HCT116 (cell line): ENCODE measurements at regions not wholly inside any gene's neighbourhood (a gene's known extent, or its start where the extent isn't known, plus 50 kb on each side); places are given as distances from the start of the nearest gene placed in this dataset.

ENCODE experiments used
- ATAC-seq: fragments of 200-7000 bp; cut with Tn5 transposase; 2 replicates; pipeline ENCODE4 v1.9.1; 2020; ENCODE audit warnings: mild to moderate bottlenecking, moderate library complexity
- BruUV-seq: library from RNA; stranded (reverse); fragments of 400-500 nt; replicated peaks from 2 replicates; lab custom pipeline; 2021; lab: Mats Ljungman, UMichigan
- CTCF ChIA-PET: fragments of 300-600 bp; sonication (Branson Sonifier 250); formaldehyde crosslinking; loops from one replicate; lab custom pipeline; 2021; ENCODE audit warnings: antibody characterized with exemption; lab: Charles Lee
- POLR2A ChIA-PET: fragments of 300-600, 350-600 bp; sonication (Branson Sonifier 250); formaldehyde crosslinking; loops from one replicate; lab custom pipeline; 2021; ENCODE audit warnings: antibody characterized with exemption; lab: Charles Lee
- RAD21 ChIA-PET, 2 experiments: fragments of 300-600 bp; sonication (Branson Sonifier 250); formaldehyde crosslinking; loops; one replicate each; lab custom pipeline; 2023; ENCODE audit warnings: low total read pairs in 2 of 2; ENCODE audit not compliant: uncharacterized antibody in 2 of 2, unreplicated experiment in 2 of 2, low non-redundant PET in 1 of 2; lab: Charles Lee
- DNase-seq: peaks from one replicate; pipeline ENCODE4 v3.0.0-alpha.2; 2010; ENCODE audit warnings: low read depth, low spot score
- H2AFZ ChIP-seq: fragments of 200-600 bp; shearing (Covaris generic), sonication (generic); 2 replicates; pipeline ENCODE4 v1.6.1; 2017; ENCODE audit warnings: low read depth, mixed run types, mixed read lengths, antibody characterized with exemption, low read length; ENCODE audit not compliant: poor library complexity, severe bottlenecking
- H3K27ac ChIP-seq: 2 replicates; pipeline ENCODE4 v1.5.1; 2012; ENCODE audit warnings: low read depth, low read length
- H3K27me3 ChIP-seq: fragments of 200-600 bp; sonication (generic); 2 replicates; pipeline ENCODE4 v1.6.1; 2016; ENCODE audit warnings: mixed run types, low read length, mixed read lengths; ENCODE audit not compliant: insufficient read depth
- H3K36me3 ChIP-seq, 2 experiments: fragments of 200-500 bp in 1 of 2; fragments of 200-600 bp in 1 of 2; sonication (Bioruptor generic) in 1 of 2; sonication (generic) in 1 of 2; 2 replicates each; pipeline versions ENCODE4 v1.5.1 to v1.6.1; 2014 to 2016; ENCODE audit warnings: low read length in 2 of 2, inconsistent platforms in 1 of 2, mixed read lengths in 1 of 2, mixed run types in 1 of 2; ENCODE audit not compliant: insufficient read depth in 2 of 2, control insufficient read depth in 1 of 2
- H3K4me1 ChIP-seq, 2 experiments: fragments of 200-600 bp in 1 of 2; sonication (generic) in 1 of 2; 2 replicates each; pipeline versions ENCODE4 v1.5.1 to v1.6.1; 2012 to 2017; ENCODE audit warnings: low read length in 2 of 2, inconsistent platforms in 1 of 2, mild to moderate bottlenecking in 1 of 2, mixed read lengths in 1 of 2, mixed run types in 1 of 2, moderate library complexity in 1 of 2; ENCODE audit not compliant: insufficient read depth in 2 of 2, control insufficient read depth in 1 of 2
- H3K4me2 ChIP-seq: fragments of 200-600 bp; sonication (generic); 2 replicates; pipeline ENCODE4 v1.6.1; 2017; ENCODE audit warnings: mixed run types, low read length, mixed read lengths
- H3K4me3 ChIP-seq, 2 experiments: fragments of 200-600 bp in 1 of 2; sonication (generic) in 1 of 2; replicated peaks in 1 of 2; 2 replicates each; pipeline ENCODE4 v1.5.1; 2011 to 2016; ENCODE audit warnings: low read length in 2 of 2, control low read depth in 1 of 2, low read depth in 1 of 2, mild to moderate bottlenecking in 1 of 2, mixed read lengths in 1 of 2, mixed run types in 1 of 2
- H3K79me2 ChIP-seq: fragments of 200-600 bp; sonication (generic); 2 replicates; pipeline ENCODE4 v1.6.1; 2017; ENCODE audit warnings: mild to moderate bottlenecking, mixed run types, low read length, moderate library complexity, mixed read lengths; ENCODE audit not compliant: insufficient read depth
- H3K9ac ChIP-seq: fragments of 200-600 bp; sonication (generic); 2 replicates; pipeline ENCODE4 v1.6.1; 2016; ENCODE audit warnings: low read length, mixed read lengths
- H3K9me2 ChIP-seq: fragments of 200-600 bp; sonication (generic), shearing (Covaris generic); 2 replicates; pipeline ENCODE4 v1.6.1; 2017; ENCODE audit warnings: mixed run types, mild to moderate bottlenecking, moderate library complexity; ENCODE audit not compliant: insufficient read depth
- H3K9me3 ChIP-seq, 2 experiments: fragments of 200-500 bp in 1 of 2; fragments of 200-600 bp in 1 of 2; sonication (Bioruptor generic) in 1 of 2; sonication (generic) in 1 of 2; 2 replicates each; pipeline ENCODE4 v1.6.1; 2014 to 2017; ENCODE audit warnings: low read length in 2 of 2, mixed read lengths in 2 of 2, inconsistent platforms in 1 of 2, low read depth in 1 of 2, mild to moderate bottlenecking in 1 of 2, mixed run types in 1 of 2, moderate library complexity in 1 of 2; ENCODE audit not compliant: control insufficient read depth in 1 of 2, insufficient read depth in 1 of 2
- H4K20me1 ChIP-seq: fragments of 200-600 bp; sonication (generic), shearing (Covaris generic); 2 replicates; pipeline ENCODE4 v1.6.1; 2017; ENCODE audit warnings: mixed run types, mild to moderate bottlenecking, moderate library complexity; ENCODE audit not compliant: insufficient read depth
- ATF3 ChIP-seq: IDR thresholded peaks from 2 replicates; pipeline ENCODE4 v1.6.1; 2012
- CBX3 ChIP-seq: IDR thresholded peaks from 2 replicates; pipeline ENCODE4 v1.6.1; 2012; ENCODE audit warnings: low read depth
- CTCF ChIP-seq, 3 experiments: fragments of 200-600 bp in 1 of 3; sonication (generic) in 1 of 3; IDR thresholded peaks in 2 of 3; conservative IDR thresholded peaks in 1 of 3; 2 replicates each; pipeline ENCODE4 v1.5.1; 2012 to 2017; ENCODE audit warnings: low read depth in 2 of 3, low read length in 2 of 3, antibody characterized with exemption in 1 of 3, borderline replicate concordance in 1 of 3, control low read depth in 1 of 3, mild to moderate bottlenecking in 1 of 3, mixed read lengths in 1 of 3, mixed run types in 1 of 3, moderate library complexity in 1 of 3; ENCODE audit not compliant: insufficient read depth in 1 of 3
- EGR1 ChIP-seq: IDR thresholded peaks from 2 replicates; pipeline ENCODE4 v1.6.1; 2012; ENCODE audit warnings: low read depth
- ELF1 ChIP-seq: IDR thresholded peaks from 2 replicates; pipeline ENCODE4 v1.6.1; 2012; ENCODE audit warnings: low read depth, borderline replicate concordance
- EZH2 ChIP-seq: fragments of 200-600 bp; sonication (generic); IDR thresholded peaks from 2 replicates; pipeline ENCODE4 v1.6.1; 2017; ENCODE audit warnings: antibody characterized with exemption, mixed run types
- FOSL1 ChIP-seq: IDR thresholded peaks from 2 replicates; pipeline ENCODE4 v1.6.1; 2012; ENCODE audit warnings: low read depth
- JUND ChIP-seq: IDR thresholded peaks from 2 replicates; pipeline ENCODE4 v1.6.1; 2012
- MAX ChIP-seq: IDR thresholded peaks from 2 replicates; pipeline ENCODE4 v1.6.1; 2012
- POLR2A ChIP-seq: IDR thresholded peaks from 2 replicates; pipeline ENCODE4 v1.7.0; 2011; ENCODE audit warnings: borderline replicate concordance; ENCODE audit not compliant: insufficient read depth, insufficient read length; ENCODE audit errors: extremely low read depth
- POLR2AphosphoS5 ChIP-seq: IDR thresholded peaks from 2 replicates; pipeline ENCODE4 v1.6.1; 2011; ENCODE audit warnings: mild to moderate bottlenecking, low read depth, low read length, moderate library complexity
- RAD21 ChIP-seq: IDR thresholded peaks from 2 replicates; pipeline ENCODE4 v1.6.1; 2012; ENCODE audit warnings: low read depth, mild to moderate bottlenecking
- REST ChIP-seq: IDR thresholded peaks from 2 replicates; pipeline ENCODE4 v1.6.1; 2012; ENCODE audit warnings: low read depth
- SIN3A ChIP-seq: IDR thresholded peaks from 2 replicates; pipeline ENCODE4 v1.6.1; 2012; ENCODE audit warnings: low read depth
- SRF ChIP-seq: IDR thresholded peaks from 2 replicates; pipeline ENCODE4 v1.6.1; 2012; ENCODE audit warnings: low read depth
- ZFX ChIP-seq: fragments of 450-650 bp; IDR thresholded peaks from 2 replicates; pipeline ENCODE4 v1.6.1; 2017
- ZNF274 ChIP-seq: fragments of 200-500 bp; sonication (Bioruptor generic); IDR thresholded peaks from 2 replicates; pipeline ENCODE4 v1.6.1; 2014; ENCODE audit warnings: mild to moderate bottlenecking, low read depth, low read length, inconsistent platforms
- intact Hi-C: fragments of 100-400 bp; cut with micrococcal nuclease; formaldehyde crosslinking; loops from 2 replicates; pipeline ENCODE4 v1.10.0; 2022

GRCh38 chr21:38182370-38182985 lies 74.3 kb upstream of the KCNJ15 start:
- Histone ChIP-seq H3K4me1 (no peaks in the 10 kb centered on the region), H3K36me3 (no peaks in the 10 kb centered on the region), H3K9me3 (no peaks in the 10 kb centered on the region), H3K27ac (no peak overlapping the region), H2AFZ (no peak overlapping the region), H3K4me3 (no peak overlapping the region), H3K9me2 (no peaks in the 10 kb centered on the region), H3K4me2 (no peak overlapping the region), H4K20me1 (no peaks in the 10 kb centered on the region), H3K27me3 (no peaks in the 10 kb centered on the region), H3K79me2 (no peaks in the 10 kb centered on the region), H3K9ac (no peak overlapping the region)
- ChIA-PET CTCF (no interaction called here), POLR2A (no interaction called here), RAD21 (no interaction called here)
- intact Hi-C loops: no loop called here
- BruUV-seq: no TSS peak
- TF ChIP-seq ATF3 (no peak), REST (no peak), ZNF274 (no peak), FOSL1 (no peak), EZH2 (no peak), MAX (no peak), POLR2AphosphoS5 (no peak), SRF (no peak), CTCF (IDR thresholded peaks at IDR 0.05 in 2 of 3, conservative IDR thresholded peaks at IDR 0.05 in 1 of 3; ENCODE audit: borderline replicate concordance in 1 of 3, insufficient read depth in 1 of 3, low read depth in 2 of 3, low read length in 2 of 3) (no peak), CBX3 (no peak), ELF1 (no peak), ZFX (no peak), POLR2A (no peak), JUND (no peak), RAD21 (no peak), SIN3A (no peak), EGR1 (no peak)
- no peak for ATAC-seq
- DNase-seq: no peak
